ENCODE measurements at regions not wholly inside any gene's neighbourhood (a gene's known extent, or its start where the extent isn't known, plus 50 kb on each side); places are given as distances from the start of the nearest gene placed in this dataset.

GRCh38 chr4:46503739-46504138 lies 113.8 kb upstream of the GABRA2 start:
- TF ChIP-seq ARNT (IDR thresholded peaks at IDR 0.05): no peak
- TF ChIP-seq SP1 (IDR thresholded peaks at IDR 0.05): no peak
- TF ChIP-seq FOXM1 (IDR thresholded peaks at IDR 0.05; ENCODE audit: borderline replicate concordance): no peak
- no peak for TF ChIP-seq L3MBTL2 (conservative IDR thresholded peaks at IDR 0.05)
- TF ChIP-seq NFRKB (IDR thresholded peaks at IDR 0.05): no peak
- TF ChIP-seq BHLHE40 (IDR thresholded peaks at IDR 0.05; ENCODE audit: borderline replicate concordance): no peak
- no peak for TF ChIP-seq HDGF (IDR thresholded peaks at IDR 0.05; ENCODE audit: borderline replicate concordance)
- no peak for TF ChIP-seq LEF1 (IDR thresholded peaks at IDR 0.05; ENCODE audit: borderline replicate concordance)
- no peak for TF ChIP-seq FOXK2 (IDR thresholded peaks at IDR 0.05)

All from HEK293T (cell line).